Psoas muscle (tissue), 7 donors: ENCODE measurements at regions not wholly inside any gene's neighbourhood (a gene's known extent, or its start where the extent isn't known, plus 50 kb on each side); places are given as distances from the start of the nearest gene placed in this dataset.
A peak's percentile ranks its signal among the peaks of the same experiment; 100 is the strongest.

Experiments used
- ATAC-seq, 4 donors: fragments of 200-7000 bp; cut with Tn5 transposase; one replicate each; pipeline ENCODE4 v1.9.1; 2020; ENCODE audit warnings: moderate library complexity in 3 of 4, mild to moderate bottlenecking in 2 of 4
- DNase-seq, 2 donors: peaks; one replicate each; pipeline ENCODE4 v3.0.0-alpha.2; 2020
- H3K27ac ChIP-seq: fragments of 200-600 bp; one replicate; pipeline ENCODE4 v1.8.0; 2022
- H3K27me3 ChIP-seq, 3 donors: fragments of 200-600 bp in 1 of 3; one replicate each; pipeline versions ENCODE4 v1.6.1 to v1.8.0; 2013 to 2022; ENCODE audit warnings: low read length in 2 of 3, mild to moderate bottlenecking in 2 of 3, moderate library complexity in 1 of 3; ENCODE audit not compliant: insufficient read depth in 3 of 3
- H3K36me3 ChIP-seq, 2 donors: fragments of 200-600 bp in 1 of 2; one replicate each; pipeline versions ENCODE4 v1.6.1 to v1.8.0; 2013 to 2022; ENCODE audit warnings: low read depth in 1 of 2, mild to moderate bottlenecking in 1 of 2, moderate library complexity in 1 of 2; ENCODE audit not compliant: insufficient read depth in 1 of 2
- H3K4me1 ChIP-seq: fragments of 200-600 bp; one replicate; pipeline ENCODE4 v1.8.0; 2022
- H3K4me3 ChIP-seq: fragments of 200-600 bp; one replicate; pipeline ENCODE4 v1.8.0; 2022; ENCODE audit warnings: mild to moderate bottlenecking
- H3K9me3 ChIP-seq: fragments of 200-600 bp; one replicate; pipeline ENCODE4 v1.8.0; 2022
- CTCF ChIP-seq: fragments of 200-600 bp; IDR thresholded peaks from one replicate; pipeline ENCODE4 v1.8.0; 2022; ENCODE audit warnings: antibody characterized with exemption
- WGBS, 3 donors: extraction: QIAGEN DNeasy Blood & Tissue Kit; methylation state at CpG; one replicate each; pipeline versions ENCODE4 v1.1.6 to v1.1.7; 2013; 5-methylcytosine and 5-hydroxymethylcytosine counted together
- intact Hi-C, 2 donors: fragments of 100-400 bp; cut with DNase I; formaldehyde crosslinking; loops; one replicate each; pipeline versions ENCODE4 v1.11.0 to v1.14.2; 2022
- donor health status: healthy with polysubstance abuse.
- donor health status: DM: no; HTN: no; CAD: no; lungs with moderate emphysema.
- donor health status: Bipolar disorder and iron deficiency.
- donor health status: healthy.
- donor health status: DM: yes; HTN: yes; CAD: no.
- donor health status: DM: no; HTN: no; CAD: no.
- donor health status: DM: yes; HTN: yes; CAD: no.

- Histone ChIP-seq H3K27me3 (no peaks in the 10 kb centered on the region), H3K9me3 (no peaks in the 10 kb centered on the region), H3K4me1 (no peaks in the 10 kb centered on the region), H3K36me3 (no peaks in the 10 kb centered on the region), H3K27ac (no peak overlapping the region), H3K4me3 (no peak overlapping the region)
- intact Hi-C loops: no loop called here
- ATAC-seq: no peak
- 69 to 75% (median 69%) methylated on average over 9 of the region's 9 CpGs for WGBS, 3 donors
- no peak for TF ChIP-seq CTCF
- peak in 1 of 2 donors; percentile 10 for DNase-seq
Observed at GRCh38 chr17:77790143-77790829, 168.2 kb upstream of the TNRC6C start.

GRCh38 chr17:77792626-77793025, 165.9 kb upstream of the TNRC6C start:
- ATAC-seq (no peak), DNase-seq (peak in 1 of 2 donors; percentile 19)
- H3K27ac ChIP-seq: no peak overlapping the region
- no peaks in the 10 kb centered on the region for H3K4me1 ChIP-seq
- intact Hi-C loops: no loop called here
- no peak for TF ChIP-seq CTCF
- no peaks in the 10 kb centered on the region for H3K36me3 ChIP-seq
- H3K27me3 ChIP-seq: no peaks in the 10 kb centered on the region
- H3K9me3 ChIP-seq: no peaks in the 10 kb centered on the region
- H3K4me3 ChIP-seq: no peak overlapping the region
- WGBS, 3 donors: 83 to 87% (median 86%) methylated on average over 10 of the region's 10 CpGs

- H3K9me3 ChIP-seq: no peaks in the 10 kb centered on the region
- no peak for TF ChIP-seq CTCF
- 65 to 67% (median 66%) methylated on average over 39 to 40 of the region's 40 CpGs for WGBS, 3 donors
- H3K27ac ChIP-seq: no peak overlapping the region
- H3K4me3 ChIP-seq: no peak overlapping the region
- DNase-seq (peak in 1 of 2 donors; percentile 27), ATAC-seq (no peak)
- intact Hi-C loops: no loop called here
- no peaks in the 10 kb centered on the region for H3K4me1 ChIP-seq
- no peaks in the 10 kb centered on the region for H3K36me3 ChIP-seq
- H3K27me3 ChIP-seq: no peaks in the 10 kb centered on the region
Observed at GRCh38 chr17:77793146-77793970, 165.1 kb upstream of the TNRC6C start.

- intact Hi-C loops: no loop called here
- H3K9me3 ChIP-seq: no peaks in the 10 kb centered on the region
- WGBS, 3 donors: 80 to 93% (median 87%) methylated on average over 5 of the region's 5 CpGs
- H3K4me1 ChIP-seq: no peaks in the 10 kb centered on the region
- DNase-seq: no peak
- no peak for TF ChIP-seq CTCF
- H3K4me3 ChIP-seq: no peak overlapping the region
- no peaks in the 10 kb centered on the region for H3K27me3 ChIP-seq
- H3K27ac ChIP-seq: no peak overlapping the region
- no peaks in the 10 kb centered on the region for H3K36me3 ChIP-seq
- no peak for ATAC-seq
Observed at GRCh38 chr17:77793971-77794235, 164.6 kb upstream of the TNRC6C start.
